HCT116 (cell line): ENCODE measurements at regions not wholly inside any gene's neighbourhood (a gene's known extent, or its start where the extent isn't known, plus 50 kb on each side); places are given as distances from the start of the nearest gene placed in this dataset.

Experiments used
- ATF3 ChIP-seq: IDR thresholded peaks from 2 replicates; pipeline ENCODE4 v1.6.1; 2012
- POLR2A ChIP-seq: IDR thresholded peaks from 2 replicates; pipeline ENCODE4 v1.7.0; 2011; ENCODE audit warnings: borderline replicate concordance; ENCODE audit not compliant: insufficient read depth, insufficient read length; ENCODE audit errors: extremely low read depth
- REST ChIP-seq: IDR thresholded peaks from 2 replicates; pipeline ENCODE4 v1.6.1; 2012; ENCODE audit warnings: low read depth
- SP1 ChIP-seq: IDR thresholded peaks from 2 replicates; pipeline ENCODE4 v1.6.1; 2012; ENCODE audit warnings: low read depth
- TF ChIP-seq, protein P1 (sequence below), 3 experiments: fragments of 200-600 bp in 1 of 3; sonication (generic) in 1 of 3; IDR thresholded peaks in 2 of 3; conservative IDR thresholded peaks in 1 of 3; 2 replicates each; pipeline ENCODE4 v1.5.1; 2012 to 2017; ENCODE audit warnings: low read depth in 2 of 3, low read length in 2 of 3, antibody characterized with exemption in 1 of 3, borderline replicate concordance in 1 of 3, control low read depth in 1 of 3, mild to moderate bottlenecking in 1 of 3, mixed read lengths in 1 of 3, mixed run types in 1 of 3, moderate library complexity in 1 of 3; ENCODE audit not compliant: insufficient read depth in 1 of 3

DNA sequence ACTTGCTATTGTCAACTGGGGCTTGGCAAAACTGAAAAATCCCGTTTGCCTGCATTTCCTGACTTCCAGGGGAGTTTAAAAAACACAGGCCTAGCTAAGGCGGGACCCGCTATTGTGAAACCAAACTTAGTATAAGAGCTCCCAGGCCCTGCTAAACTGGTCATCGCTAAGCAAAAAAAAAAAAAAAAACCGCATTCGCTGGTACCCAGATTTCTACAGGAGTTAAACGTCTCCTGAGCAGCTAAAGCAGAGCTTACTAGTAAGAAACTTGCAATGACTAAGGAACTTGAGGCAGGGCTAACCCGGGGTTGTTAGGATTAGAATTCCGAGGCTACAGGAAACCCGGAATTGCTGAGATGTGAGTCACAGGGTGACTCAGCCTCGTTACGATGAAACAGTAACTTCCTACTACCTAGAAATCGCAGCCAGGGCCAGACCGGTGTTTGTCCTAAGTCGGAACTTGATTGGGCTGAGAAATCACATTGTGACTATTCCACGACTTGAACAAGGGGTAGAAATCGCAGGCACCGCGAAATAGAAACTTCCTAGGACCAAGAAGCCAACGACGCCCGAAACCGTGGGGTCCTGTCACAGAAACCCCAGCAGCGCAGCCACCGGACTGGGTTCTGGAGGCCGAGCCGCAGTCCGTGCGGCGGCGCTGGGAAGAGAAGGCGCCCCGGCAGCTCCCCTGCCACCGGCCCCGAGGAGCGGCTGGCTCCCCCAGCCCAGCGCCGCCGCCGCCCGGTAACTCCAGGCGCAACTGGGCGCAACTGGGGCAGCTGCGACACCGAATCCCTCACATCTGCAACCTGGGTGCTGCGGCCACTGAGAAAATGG is 89.4 kb downstream of the ANXA2R start:
- no peak for TF ChIP-seq REST
- peak; percentile 92 for TF ChIP-seq SP1
- TF ChIP-seq, protein P1, sequence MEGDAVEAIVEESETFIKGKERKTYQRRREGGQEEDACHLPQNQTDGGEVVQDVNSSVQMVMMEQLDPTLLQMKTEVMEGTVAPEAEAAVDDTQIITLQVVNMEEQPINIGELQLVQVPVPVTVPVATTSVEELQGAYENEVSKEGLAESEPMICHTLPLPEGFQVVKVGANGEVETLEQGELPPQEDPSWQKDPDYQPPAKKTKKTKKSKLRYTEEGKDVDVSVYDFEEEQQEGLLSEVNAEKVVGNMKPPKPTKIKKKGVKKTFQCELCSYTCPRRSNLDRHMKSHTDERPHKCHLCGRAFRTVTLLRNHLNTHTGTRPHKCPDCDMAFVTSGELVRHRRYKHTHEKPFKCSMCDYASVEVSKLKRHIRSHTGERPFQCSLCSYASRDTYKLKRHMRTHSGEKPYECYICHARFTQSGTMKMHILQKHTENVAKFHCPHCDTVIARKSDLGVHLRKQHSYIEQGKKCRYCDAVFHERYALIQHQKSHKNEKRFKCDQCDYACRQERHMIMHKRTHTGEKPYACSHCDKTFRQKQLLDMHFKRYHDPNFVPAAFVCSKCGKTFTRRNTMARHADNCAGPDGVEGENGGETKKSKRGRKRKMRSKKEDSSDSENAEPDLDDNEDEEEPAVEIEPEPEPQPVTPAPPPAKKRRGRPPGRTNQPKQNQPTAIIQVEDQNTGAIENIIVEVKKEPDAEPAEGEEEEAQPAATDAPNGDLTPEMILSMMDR (IDR thresholded peaks at IDR 0.05 in 2 of 3, conservative IDR thresholded peaks at IDR 0.05 in 1 of 3; ENCODE audit: borderline replicate concordance in 1 of 3, insufficient read depth in 1 of 3, low read depth in 2 of 3, low read length in 2 of 3): no peak
- TF ChIP-seq ATF3: 0 out of 2 replicates have a peak, but pooled peaks have one; percentile 69
- no peak for TF ChIP-seq POLR2A
